Neural progenitor cell (in vitro differentiated cells): ENCODE measurements at regions not wholly inside any gene's neighbourhood (a gene's known extent, or its start where the extent isn't known, plus 50 kb on each side); places are given as distances from the start of the nearest gene placed in this dataset.

Experiments used
- CTCF ChIP-seq: fragments of 200-600 bp; sonication (generic); IDR thresholded peaks from 2 replicates; pipeline ENCODE4 v1.5.1; 2017; ENCODE audit warnings: antibody characterized with exemption, mild to moderate bottlenecking
- EZH2 ChIP-seq: fragments of 200-600 bp; sonication (generic); IDR thresholded peaks from 2 replicates; pipeline ENCODE4 v1.6.1; 2017; ENCODE audit warnings: antibody characterized with exemption, mild to moderate bottlenecking, moderate library complexity
- EZH2phosphoT487 ChIP-seq: fragments of 200-600 bp; sonication (generic); IDR thresholded peaks from 2 replicates; pipeline ENCODE4 v1.6.1; 2017; ENCODE audit warnings: antibody characterized with exemption

DNA sequence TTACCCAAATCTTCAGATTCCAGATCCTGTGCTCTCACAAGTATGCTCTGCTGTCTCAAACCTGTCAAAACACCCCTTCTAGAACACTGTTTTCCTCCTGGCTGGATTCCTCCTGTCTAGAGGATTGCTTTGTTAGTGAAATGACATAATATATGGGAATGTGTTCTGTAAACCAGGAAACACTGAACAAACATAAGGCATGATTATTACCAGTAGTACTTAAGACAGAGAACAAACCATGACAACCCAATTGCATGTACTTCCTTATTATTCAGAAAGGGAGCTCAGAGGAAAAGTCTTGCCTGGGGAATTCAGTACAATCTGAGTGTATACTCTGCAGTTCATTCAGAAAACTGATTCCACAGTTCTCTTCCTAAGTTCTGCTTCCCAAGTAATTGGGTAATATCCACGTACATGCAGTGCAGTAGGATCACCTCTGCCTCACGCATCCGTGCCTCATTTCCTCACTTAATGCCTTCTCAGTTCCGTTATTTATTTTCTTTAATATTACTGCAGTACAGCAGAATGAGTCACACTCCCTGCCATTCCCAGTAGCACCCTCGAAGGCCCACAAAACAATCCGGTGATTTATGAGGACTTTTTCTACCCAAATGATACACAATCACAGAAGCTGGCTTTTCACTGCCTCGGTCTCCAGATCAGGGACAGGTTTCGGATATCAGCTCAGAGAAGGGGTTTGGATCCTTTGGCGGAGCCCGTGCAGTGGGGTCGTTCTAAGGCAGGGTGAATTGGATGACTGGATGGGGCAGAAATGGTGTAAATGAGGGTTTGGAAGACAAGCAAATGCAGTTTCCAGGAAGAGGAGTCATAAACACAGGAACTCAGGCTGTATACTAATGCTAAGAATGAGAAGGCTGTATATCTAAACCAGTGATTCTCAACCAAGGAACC lies 896.9 kb downstream of the KCNA4 start:
- TF ChIP-seq EZH2: no peak
- no peak for TF ChIP-seq CTCF
- TF ChIP-seq EZH2phosphoT487: no peak
